NCI-H2081 (cell line): ENCODE measurements at regions not wholly inside any gene's neighbourhood (a gene's known extent, or its start where the extent isn't known, plus 50 kb on each side); places are given as distances from the start of the nearest gene placed in this dataset.

Source experiments
- DNase-seq, 2 experiments: peaks; one replicate each; lab custom pipeline; 2025; lab: John Stamatoyannopoulos, UW

DNA sequence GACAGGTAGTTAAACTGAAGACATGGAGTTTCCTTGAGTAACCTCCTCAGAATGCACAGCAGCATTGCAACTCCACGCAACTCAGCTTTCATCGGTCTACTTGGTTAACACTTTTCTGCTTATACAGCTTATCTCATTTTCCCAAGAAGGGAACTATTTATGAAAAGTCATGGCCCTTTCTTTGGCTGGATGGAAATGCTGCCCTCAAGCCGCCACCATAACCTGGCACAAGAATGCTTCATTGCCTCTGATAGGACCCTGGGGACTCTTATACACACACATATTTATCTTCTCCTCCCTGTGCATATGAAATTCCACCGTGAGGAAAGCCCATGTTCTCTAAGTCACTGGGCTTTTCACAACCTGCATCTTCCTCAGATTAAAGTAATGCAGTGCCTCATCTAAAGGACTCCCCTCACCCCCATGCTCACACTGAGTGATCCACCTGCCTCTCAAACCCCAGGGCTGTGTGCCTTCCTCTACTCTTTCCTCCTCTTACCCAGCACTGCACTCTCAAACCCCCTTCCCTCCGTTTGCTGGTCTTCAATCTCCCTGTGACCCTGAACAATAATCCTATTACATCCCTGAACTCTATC is 192.0 kb upstream of the HNRNPA3 start:
- DNase-seq, result no peak

DNA sequence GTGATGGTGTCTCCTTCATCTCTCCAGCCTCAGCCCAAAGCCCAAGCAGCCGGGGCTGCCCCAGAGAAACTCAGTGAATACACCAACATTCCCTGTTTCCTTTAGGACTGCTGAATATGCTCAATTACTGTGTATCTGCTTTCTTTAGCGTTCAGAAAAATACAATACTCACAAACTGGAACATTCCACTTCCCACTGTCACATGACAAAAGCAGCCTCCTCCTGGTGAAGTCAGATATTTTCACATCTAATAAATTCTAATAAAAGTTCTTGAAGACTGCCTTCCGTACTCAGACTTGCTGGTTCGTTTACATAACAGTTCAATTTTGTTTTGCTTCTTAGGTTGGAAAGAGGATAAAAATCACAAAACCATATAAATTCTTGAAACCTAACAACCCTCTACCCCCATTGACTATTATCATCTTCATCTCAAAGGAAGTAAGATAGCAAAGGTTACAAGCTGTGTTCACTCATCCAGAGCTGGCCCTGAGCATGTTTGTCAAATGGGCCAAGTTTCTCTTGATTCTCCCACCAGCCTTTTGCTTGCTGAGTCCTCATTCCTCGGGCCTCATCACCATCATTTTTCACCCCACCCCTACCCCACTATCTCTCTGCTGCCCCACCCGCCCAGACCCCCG is 190.8 kb upstream of the HNRNPA3 start:
- DNase-seq, result no peak

DNA sequence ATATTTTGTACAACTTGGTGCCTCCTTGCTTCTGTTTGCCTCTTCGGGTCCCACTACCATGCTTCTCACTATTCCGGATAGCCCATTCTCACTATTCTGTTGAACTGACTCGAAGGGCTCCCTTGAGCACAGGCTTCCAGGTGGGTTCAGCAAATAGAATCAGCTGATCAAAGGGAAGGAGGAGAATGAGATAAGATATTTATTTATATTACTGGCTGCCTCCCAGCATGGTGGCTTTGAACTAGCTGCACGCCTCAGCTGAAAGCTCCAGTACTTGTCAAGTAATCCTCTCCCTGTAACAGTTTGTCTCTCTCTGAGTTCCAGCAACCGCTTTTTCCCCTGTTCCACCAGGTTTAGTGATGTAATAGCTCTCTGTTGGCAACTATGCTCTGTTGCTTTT is 187.8 kb upstream of the HNRNPA3 start:
- DNase-seq, result no peak

DNA sequence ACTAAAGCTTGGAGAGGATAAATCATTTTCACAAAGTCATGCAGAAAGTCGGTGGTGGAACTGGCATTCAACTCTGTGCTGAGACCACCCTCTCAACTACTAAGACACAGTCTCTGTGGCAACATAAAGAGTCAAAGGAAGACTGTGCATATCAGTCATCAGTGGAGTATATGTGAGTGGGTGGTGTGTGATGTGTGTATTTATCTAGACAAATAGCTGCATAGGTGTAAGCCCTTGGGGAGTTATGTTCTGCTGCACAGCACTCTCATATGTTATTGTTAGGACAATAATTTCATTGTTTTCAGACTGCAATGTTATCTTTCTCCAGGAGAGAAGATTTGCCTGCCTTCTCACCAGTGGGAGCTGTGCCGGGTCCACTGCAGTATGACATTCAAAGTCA is 186.3 kb upstream of the HNRNPA3 start:
- no peak for DNase-seq

DNA sequence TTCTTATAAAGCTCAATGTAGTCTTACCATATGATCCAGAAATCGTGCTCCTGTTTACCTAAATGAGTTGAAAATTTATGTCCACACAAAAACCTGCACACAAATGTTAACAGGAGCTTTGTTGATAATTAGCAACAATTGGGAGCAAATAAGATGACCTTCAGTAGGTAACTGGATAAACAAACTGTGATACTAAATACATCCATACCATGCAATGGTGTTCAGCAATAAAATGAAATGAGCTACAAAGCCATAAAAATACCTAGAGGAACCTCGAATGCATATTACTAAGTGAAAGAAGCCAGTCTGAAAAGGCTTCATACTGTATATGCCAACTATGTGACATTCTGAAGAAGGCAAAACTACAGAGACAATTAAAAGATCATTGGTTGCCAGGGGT is 185.6 kb upstream of the HNRNPA3 start:
- DNase-seq, result no peak

DNA sequence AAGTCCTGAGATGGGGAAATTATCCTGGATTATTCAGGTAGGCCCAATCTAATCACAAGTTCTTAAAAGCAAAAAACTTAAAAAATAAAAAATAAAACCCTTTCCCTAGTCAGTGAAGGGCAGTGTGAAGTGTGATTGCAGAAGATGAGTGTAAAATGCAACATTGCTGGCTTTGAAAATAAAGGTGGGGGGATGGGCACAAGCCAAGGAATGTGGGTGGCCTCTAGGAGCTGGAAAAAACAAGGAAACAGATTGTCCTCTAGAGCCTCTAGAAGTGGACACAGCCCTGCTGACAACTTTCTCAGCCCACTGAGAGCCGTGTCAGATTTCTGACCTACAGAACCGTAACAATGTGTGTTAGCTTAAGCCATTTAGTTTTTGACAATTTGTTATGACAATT is 184.3 kb upstream of the HNRNPA3 start:
- DNase-seq, result no peak

DNA sequence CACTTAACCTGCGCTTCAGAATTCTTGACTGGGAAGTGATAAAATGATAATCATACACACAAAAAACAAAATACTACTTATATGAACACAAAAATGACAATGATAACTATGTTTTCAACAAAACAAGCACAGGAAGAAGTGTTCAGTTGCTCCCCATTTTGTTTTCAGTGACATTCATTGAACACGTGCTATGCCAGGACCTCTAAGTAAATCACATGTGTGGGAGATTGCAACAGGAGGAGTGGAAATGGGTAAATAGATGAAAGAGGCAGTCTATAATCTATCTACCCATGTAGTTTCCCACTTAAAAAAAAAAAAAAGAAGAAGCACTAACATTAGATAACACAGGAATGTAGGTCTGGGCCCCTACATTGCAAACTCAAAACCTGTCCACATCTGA is 183.5 kb upstream of the HNRNPA3 start:
- DNase-seq, result no peak

DNA sequence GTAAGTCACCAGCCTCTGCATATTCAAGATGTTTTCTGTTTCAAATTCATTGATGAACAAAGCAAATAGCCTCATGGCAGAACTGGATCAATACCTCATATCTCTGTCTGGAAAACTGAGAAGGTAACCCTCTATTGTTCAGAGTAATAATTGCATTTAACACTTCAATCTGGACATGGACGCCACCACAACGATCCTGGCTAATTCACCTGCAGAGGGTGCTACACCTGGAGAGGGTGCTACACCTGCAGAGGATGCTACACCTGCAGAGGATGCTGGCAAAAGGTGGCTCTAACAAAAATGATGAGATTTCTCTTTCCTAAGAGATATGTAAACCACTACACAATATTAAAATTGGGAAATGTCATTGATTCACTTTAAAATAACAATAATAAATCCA is 183.1 kb upstream of the HNRNPA3 start:
- peak in 1 of 2 experiments; percentile 17 for DNase-seq

DNA sequence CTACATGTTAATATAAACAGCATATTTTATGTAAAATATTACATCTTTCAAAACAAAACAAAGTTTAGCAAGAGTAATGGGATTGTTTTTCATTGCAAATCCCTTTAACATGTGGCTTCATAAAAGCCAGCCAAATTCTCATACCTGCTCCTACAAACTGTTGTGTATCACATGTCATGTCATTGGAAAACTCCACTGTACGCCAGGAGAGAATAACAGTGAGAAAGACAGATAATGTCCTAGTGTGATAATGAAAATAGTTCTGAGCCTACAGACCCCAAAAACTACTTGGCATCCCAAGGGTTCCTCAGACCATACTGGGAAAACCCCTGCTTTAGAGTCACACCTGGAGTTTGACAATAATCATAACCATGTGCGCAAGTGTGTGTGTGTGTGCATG is 182.7 kb upstream of the HNRNPA3 start:
- no peak for DNase-seq

DNA sequence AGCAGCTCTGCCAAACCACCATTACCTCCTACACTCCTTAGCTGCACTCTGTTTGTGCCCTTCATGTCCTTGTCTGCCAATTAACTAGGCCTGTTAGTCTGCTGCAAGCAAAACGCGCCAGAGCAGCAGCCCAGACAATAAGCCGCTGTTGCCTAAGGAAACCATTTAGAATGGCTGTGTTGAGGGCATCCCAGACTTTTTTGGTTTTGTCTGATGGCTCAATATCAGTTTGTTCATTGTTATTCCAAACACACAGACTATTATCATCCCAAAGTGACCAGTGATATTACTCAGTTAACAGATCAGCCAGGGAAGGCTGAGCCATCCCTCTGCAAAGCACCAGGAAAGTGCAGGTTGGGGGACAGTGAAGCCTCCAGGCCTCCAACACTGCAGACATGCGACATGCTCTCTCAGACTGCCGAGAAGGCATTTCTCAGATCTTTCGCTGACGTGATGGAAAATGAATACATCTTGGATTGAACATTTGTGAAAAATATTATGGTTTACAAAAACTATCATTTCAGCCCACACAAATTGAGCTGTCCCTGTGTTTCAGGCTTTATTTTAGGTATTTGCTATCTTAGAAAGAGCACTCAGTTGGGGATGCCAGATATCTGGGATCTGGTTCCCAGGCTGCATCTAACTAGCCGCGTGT is 182.0 kb upstream of the HNRNPA3 start:
- DNase-seq, result no peak

DNA sequence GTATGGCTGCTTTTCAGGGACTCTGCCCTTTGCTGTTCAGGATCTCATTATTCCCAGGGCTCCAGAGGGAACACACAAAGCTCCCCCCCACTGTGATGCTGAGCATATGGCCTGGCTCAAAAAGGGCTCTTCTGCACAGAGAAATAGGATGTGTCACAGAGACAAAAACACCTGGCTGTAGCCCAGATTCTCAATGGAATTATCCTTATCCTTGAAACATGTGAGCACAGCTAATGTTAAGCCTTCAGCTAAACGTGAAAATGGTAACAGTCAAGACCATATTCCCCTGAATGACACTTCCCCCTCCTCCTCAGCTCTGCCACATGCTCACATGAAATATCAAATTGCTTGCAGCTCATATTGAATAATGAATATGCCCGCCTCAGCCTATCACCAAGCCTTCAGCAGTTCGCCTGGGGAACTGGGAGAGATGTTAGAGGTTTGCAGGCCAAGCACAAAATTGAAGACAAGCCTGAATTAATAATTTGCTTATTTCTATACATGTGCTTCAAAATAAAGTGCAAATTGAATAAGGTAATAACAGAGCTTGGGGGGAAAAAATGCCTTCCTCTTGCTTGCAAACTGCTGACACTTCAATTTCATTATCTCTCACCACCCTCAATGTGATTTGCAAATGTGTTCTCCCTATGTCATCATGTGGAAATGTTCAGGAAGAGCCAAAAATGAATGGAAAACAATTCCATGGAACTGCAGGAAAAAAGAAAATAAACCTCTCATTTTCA is 181.0 kb upstream of the HNRNPA3 start:
- peak in 1 of 2 experiments; percentile 39 for DNase-seq

DNA sequence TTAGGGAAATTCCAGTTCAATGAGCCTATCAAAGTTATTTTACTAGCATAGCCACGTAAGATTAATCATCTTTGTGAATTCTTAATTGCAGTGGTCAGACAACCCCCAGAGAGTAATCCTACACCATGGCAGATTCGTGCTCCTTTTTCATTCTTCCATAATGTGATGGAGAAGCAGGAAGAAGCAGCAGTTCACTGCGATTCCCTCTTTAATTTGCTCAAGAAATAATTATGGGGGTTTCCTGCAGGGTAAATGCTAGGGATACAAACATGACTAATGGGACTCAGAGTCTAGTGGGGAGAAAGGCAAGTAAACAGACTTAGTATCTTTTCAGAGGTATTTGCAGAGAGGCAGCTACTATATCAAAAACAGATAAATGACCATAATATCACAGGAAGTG is 175.8 kb upstream of the HNRNPA3 start:
- DNase-seq, result peak; percentile 57 to 85

DNA sequence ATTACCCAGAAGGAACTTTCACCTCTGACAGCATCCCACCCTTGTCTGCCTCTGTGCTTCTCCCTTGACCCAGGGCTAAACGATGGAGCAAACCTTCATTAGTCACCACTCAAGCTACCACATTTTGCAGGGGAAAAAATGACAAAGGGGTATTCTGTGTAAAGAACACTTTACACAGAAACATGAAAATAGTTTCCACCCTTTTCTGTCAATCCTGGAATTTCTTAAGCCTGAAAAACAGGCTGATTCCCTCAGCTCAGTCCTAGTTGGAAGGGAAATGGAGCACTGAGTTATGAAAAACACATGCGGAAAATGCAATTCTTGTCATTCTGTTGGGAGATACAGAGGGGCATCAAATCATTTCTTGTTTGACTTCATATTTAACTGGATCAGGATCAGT is 175.0 kb upstream of the HNRNPA3 start:
- no peak for DNase-seq

DNA sequence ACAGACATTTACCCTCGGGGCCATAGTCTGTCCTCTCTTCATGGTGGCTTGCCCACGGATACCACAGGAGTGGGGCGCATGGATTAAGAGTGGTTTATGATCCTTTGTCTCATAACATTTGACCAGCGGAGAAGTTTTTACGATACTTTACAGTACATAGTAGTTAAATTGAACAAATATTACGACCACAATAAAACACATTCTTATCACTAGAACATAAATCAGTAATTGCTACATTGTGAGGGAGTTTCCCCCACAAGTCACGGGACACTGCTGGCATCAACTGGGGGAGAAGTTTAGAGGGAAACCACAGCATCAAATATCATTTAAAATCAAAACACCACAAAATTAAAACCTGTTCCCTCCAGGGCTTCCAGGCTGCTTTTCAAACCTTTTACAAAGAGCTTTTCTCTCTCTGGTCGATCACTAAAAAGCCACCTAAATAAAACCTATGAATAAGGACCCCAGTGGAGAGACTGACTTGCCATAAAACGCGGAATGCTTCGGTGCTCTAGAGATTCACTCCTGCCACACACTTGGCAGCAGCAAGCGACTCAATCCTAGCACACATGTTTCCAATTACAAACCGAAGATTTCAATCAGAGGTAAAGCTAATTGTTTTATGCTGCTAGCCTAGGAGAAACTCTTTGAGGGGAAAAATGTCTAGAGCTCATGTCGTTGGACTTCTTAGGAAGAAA is 173.7 kb upstream of the HNRNPA3 start:
- no peak for DNase-seq

DNA sequence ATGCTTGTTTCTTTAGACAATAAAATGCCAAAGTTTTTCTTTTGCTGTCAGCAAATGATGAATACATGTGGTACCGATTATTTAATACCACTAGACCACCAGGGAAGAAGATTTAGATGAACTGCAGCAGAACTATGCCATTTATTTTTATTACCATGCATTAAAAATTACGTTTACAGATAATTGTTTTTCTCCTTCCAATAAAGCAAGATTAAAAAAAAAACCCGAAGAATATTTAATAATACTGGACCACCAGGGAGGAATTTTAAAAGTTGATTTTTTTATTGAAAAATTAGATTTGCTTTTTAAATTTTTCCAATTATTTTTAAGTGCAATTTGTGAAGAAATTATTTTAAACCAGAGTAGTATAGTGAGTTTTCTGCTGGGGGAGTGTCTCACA is 170.3 kb upstream of the HNRNPA3 start:
- DNase-seq, result no peak

DNA sequence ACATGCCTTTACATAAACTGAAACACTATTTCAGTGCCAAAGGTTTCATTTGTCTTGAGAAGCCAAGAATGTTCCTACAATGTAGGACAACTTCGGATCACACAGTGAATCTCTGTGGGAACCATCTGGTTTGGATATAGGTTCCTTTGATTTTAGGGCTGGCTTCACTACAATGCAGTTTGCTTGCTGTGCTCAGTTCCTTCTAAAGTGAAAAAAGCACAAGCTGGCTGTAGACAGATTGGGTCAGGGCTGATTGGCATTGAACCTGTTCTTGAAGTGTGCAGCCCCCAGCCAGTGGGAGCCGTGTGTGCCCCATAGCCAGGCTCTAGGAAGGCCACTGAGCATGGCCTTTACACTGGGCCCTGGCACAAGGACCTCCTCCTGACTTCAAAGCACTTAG is 167.9 kb upstream of the HNRNPA3 start:
- no peak for DNase-seq

DNA sequence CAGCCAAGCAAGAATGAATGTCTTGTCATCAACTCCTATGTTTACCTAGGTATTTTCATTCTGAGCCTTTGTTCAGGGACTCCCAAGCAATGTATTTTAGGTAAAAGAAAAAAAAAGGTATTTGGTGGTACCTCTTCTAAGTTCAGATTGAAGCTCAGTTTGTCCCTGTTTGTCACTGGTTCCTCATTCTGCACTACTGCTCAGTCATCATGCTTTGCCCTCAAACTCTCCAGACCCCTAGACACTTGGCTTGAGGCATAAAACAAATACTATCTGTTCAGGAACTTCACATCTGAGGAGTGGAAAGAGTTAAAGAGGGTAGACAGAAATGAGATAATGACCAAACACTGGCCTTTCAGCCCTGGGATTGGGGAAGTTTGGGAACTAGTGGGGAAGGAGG is 163.6 kb upstream of the HNRNPA3 start:
- DNase-seq, result no peak

DNA sequence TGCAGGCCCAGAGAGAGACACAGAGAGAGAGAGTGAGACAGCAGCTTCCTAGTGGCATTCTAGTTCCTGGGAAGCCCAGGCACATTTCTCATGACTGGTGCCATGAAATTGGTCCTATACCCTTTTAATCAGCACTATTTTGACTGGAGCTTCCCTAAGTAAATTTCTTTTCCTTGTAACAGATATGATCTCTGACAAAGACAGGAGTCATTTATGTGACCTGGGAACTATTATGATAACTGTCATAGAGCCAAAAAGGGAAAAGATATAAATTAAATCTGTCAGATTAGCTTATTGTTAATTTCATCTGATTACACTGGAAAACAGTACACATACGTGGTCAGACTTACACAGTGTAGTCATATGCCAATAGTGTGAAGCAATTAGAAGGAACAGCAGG is 161.3 kb upstream of the HNRNPA3 start:
- no peak for DNase-seq

DNA sequence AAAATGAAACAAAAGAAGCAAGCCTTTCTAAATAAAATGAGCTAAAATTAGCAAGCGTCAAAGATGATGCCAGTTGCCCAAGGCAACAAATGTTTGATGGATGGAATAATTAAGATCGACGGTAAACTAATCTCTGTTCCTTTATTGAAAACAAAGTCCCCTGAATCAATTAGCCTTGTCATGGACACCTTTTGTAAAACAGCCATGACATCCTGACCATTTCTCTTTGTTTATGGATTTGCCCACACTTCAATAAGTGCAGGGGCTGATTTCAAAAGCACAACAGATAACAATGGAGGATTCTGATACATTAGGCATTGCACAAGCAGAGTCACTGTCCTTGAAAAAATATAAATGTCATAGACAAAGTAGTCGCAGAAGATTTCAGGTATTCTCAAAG is 160.1 kb upstream of the HNRNPA3 start:
- peak in 1 of 2 experiments; percentile 50 for DNase-seq

DNA sequence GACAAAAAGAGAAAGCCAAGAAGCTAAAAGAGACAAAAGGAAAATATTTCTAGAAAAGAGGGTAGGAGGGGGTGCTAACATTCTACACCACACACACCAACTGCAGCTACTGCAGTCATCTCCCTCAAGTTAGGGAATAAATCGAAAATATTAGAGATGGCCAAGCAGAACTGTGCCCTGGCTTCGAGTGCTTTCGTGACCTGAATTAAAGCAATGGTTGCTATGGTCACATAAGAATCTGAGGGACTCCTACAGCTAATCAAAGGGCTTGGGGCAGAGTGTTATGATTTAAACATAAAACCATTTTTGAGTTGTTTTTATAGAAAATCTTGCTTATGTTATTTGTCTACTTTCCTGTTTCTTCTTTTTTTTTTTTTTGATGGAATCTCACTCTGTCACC is 159.6 kb upstream of the HNRNPA3 start:
- DNase-seq, result no peak

DNA sequence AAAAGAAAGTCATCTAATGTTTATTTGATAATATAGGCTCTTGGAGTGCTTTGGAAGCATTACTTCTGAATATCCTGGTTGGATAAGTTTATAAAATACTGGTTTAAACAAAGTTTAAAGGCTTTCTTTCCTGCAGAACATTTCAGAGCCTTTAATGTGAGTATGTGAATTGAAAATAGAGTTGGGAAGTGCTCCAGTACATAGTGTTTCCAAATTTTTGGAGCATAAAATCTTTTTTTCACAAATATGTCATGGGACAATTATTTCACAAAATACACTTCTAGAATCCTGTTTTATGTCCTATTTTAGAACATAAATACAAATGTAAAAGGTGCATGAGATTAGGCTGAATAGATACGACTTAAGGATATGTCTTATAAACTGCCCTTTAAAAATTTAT is 158.9 kb upstream of the HNRNPA3 start:
- no peak for DNase-seq

DNA sequence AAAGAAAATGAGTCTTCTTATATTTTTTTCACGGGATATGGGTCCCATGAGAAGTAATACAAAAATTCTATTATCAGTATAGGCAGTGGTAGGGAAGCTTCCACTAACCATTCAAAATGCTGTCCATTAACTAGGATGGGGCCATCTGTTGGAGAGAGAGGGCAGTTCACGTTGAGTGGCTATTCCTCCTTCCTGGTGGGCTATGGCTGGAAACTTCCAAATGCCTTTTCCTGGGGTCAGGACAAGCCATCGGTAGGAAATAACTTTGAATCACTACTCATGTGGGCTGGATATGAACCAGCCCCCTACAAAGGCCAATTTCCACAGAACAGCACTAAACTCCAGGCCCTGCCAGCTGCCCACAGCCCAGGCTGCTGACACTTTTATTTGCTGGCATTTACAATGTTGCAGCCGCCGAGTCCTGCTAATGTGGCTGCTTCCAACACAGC is 156.1 kb upstream of the HNRNPA3 start:
- DNase-seq, result no peak
